Neural cell (in vitro differentiated cells): ENCODE measurements at regions not wholly inside any gene's neighbourhood (a gene's known extent, or its start where the extent isn't known, plus 50 kb on each side); places are given as distances from the start of the nearest gene placed in this dataset.
"Not testable (repeated sequence)": the region's sequence is repeated elsewhere in the genome, so short reads cannot be mapped to it uniquely, and the experiment has no call there.

Experiments used
- H2AFZ ChIP-seq: fragments of 200-600, 300-800 bp; sonication (generic), shearing (Covaris generic); 2 replicates; pipeline ENCODE4 v1.6.0; 2014; ENCODE audit warnings: low read depth, mild to moderate bottlenecking, antibody characterized with exemption, low read length, moderate library complexity
- H3F3A ChIP-seq: fragments of 200-600 bp; shearing (Covaris generic); 2 replicates; pipeline ENCODE4 v1.6.1; 2016; ENCODE audit warnings: mild to moderate bottlenecking, moderate library complexity, mixed read lengths, antibody characterized with exemption, low read length; ENCODE audit not compliant: insufficient read depth, poor library complexity, severe bottlenecking
- H3K27ac ChIP-seq: fragments of 200-600, 300-800 bp; sonication (generic), shearing (Covaris generic); 2 replicates; pipeline ENCODE4 v1.5.1; 2014; ENCODE audit warnings: mild to moderate bottlenecking, low read length, moderate library complexity
- H3K27me3 ChIP-seq: fragments of 300-800, 200-600 bp; sonication (generic), shearing (Covaris generic); 2 replicates; pipeline ENCODE4 v1.6.0; 2014; ENCODE audit warnings: mild to moderate bottlenecking, low read depth, low read length, moderate library complexity; ENCODE audit not compliant: insufficient read depth
- H3K36me3 ChIP-seq: fragments of 300-800, 200-600 bp; sonication (generic), shearing (Covaris generic); 2 replicates; pipeline ENCODE4 v1.5.1; 2014; ENCODE audit warnings: mild to moderate bottlenecking, antibody characterized with exemption, low read length, moderate library complexity; ENCODE audit not compliant: insufficient read depth
- H3K4me2 ChIP-seq: fragments of 300-800, 200-600 bp; sonication (generic), shearing (Covaris generic); 2 replicates; pipeline ENCODE4 v1.6.0; 2014; ENCODE audit warnings: mild to moderate bottlenecking, low read length
- H3K4me3 ChIP-seq: fragments of 300-800, 200-600 bp; sonication (generic), shearing (Covaris generic); 2 replicates; pipeline ENCODE4 v1.5.1; 2014; ENCODE audit warnings: mild to moderate bottlenecking, low read length, moderate library complexity
- H3K79me2 ChIP-seq: fragments of 200-600 bp; shearing (Covaris generic); replicated peaks from 2 replicates; pipeline ENCODE4 v1.6.0; 2014; ENCODE audit warnings: mild to moderate bottlenecking, low read length, moderate library complexity; ENCODE audit not compliant: insufficient read depth
- H3K9ac ChIP-seq: fragments of 300-800, 200-600 bp; sonication (generic), shearing (Covaris generic); 2 replicates; pipeline ENCODE4 v1.6.1; 2016; ENCODE audit warnings: mild to moderate bottlenecking, low read length, mixed read lengths
- H3K9me2 ChIP-seq: fragments of 200-600 bp; shearing (Covaris generic); 2 replicates; pipeline ENCODE4 v1.6.1; 2016; ENCODE audit warnings: mild to moderate bottlenecking, low read length, mixed read lengths; ENCODE audit not compliant: insufficient read depth
- H3K9me3 ChIP-seq: fragments of 200-600, 300-800 bp; sonication (generic), shearing (Covaris generic); 2 replicates; pipeline ENCODE4 v1.6.1; 2016; ENCODE audit warnings: mild to moderate bottlenecking, mixed run types, low read length, moderate library complexity, mixed read lengths
- H4K20me1 ChIP-seq: fragments of 200-600 bp; shearing (Covaris generic); 2 replicates; pipeline ENCODE4 v1.6.1; 2016; ENCODE audit warnings: mild to moderate bottlenecking, mixed run types; ENCODE audit not compliant: insufficient read depth
- EP300 ChIP-seq: fragments of 450-650 bp; conservative IDR thresholded peaks from 2 replicates; pipeline ENCODE4 v1.6.1; 2014; ENCODE audit warnings: antibody characterized with exemption, mild to moderate bottlenecking, moderate library complexity; ENCODE audit not compliant: poor library complexity, severe bottlenecking
- EZH2 ChIP-seq: fragments of 200-600, 300-800 bp; shearing (Covaris generic), sonication (generic); IDR thresholded peaks from 2 replicates; pipeline ENCODE4 v1.6.1; 2014; ENCODE audit warnings: antibody characterized with exemption, low read length, borderline replicate concordance, mild to moderate bottlenecking; ENCODE audit not compliant: insufficient read depth, poor library complexity, severe bottlenecking
- MXI1 ChIP-seq: fragments of 450-650 bp; conservative IDR thresholded peaks from 2 replicates; pipeline ENCODE4 v1.6.1; 2014; ENCODE audit warnings: antibody characterized with exemption, mild to moderate bottlenecking; ENCODE audit not compliant: poor library complexity, severe bottlenecking
- POLR2AphosphoS5 ChIP-seq: IDR thresholded peaks from 2 replicates; pipeline ENCODE4 v1.6.1; 2012
- RAD21 ChIP-seq: fragments of 450-650 bp; conservative IDR thresholded peaks from 2 replicates; pipeline ENCODE4 v1.6.1; 2014; ENCODE audit warnings: antibody characterized with exemption, mild to moderate bottlenecking, moderate library complexity
- REST ChIP-seq: IDR thresholded peaks from 2 replicates; pipeline ENCODE4 v1.6.1; 2012; ENCODE audit warnings: borderline replicate concordance
- SMC3 ChIP-seq: fragments of 450-650 bp; conservative IDR thresholded peaks from 2 replicates; pipeline ENCODE4 v1.6.1; 2014; ENCODE audit warnings: antibody characterized with exemption, mild to moderate bottlenecking, moderate library complexity; ENCODE audit not compliant: poor library complexity
- TAF1 ChIP-seq: IDR thresholded peaks from 2 replicates; pipeline ENCODE4 v1.6.1; 2012; ENCODE audit warnings: low read depth
- TF ChIP-seq, protein P1 (sequence below): fragments of 450-650 bp; IDR thresholded peaks from 2 replicates; pipeline ENCODE4 v1.5.1; 2014; ENCODE audit warnings: antibody characterized with exemption, mild to moderate bottlenecking, moderate library complexity; ENCODE audit not compliant: poor library complexity, severe bottlenecking

GRCh38 chr2:126275098-126275497 lies 380.9 kb upstream of the GYPC start:
- TF ChIP-seq TAF1 (no peak), REST (no peak), EZH2 (no peak), RAD21 (no peak), SMC3 (no peak), EP300 (no peak), POLR2AphosphoS5 (no peak), MXI1 (no peak)
- TF ChIP-seq, protein P1, sequence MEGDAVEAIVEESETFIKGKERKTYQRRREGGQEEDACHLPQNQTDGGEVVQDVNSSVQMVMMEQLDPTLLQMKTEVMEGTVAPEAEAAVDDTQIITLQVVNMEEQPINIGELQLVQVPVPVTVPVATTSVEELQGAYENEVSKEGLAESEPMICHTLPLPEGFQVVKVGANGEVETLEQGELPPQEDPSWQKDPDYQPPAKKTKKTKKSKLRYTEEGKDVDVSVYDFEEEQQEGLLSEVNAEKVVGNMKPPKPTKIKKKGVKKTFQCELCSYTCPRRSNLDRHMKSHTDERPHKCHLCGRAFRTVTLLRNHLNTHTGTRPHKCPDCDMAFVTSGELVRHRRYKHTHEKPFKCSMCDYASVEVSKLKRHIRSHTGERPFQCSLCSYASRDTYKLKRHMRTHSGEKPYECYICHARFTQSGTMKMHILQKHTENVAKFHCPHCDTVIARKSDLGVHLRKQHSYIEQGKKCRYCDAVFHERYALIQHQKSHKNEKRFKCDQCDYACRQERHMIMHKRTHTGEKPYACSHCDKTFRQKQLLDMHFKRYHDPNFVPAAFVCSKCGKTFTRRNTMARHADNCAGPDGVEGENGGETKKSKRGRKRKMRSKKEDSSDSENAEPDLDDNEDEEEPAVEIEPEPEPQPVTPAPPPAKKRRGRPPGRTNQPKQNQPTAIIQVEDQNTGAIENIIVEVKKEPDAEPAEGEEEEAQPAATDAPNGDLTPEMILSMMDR = no peak
- no peaks in the 10 kb centered on the region for H3F3A ChIP-seq
- H3K9me3 ChIP-seq = no peaks in the 10 kb centered on the region
- no peaks in the 10 kb centered on the region for H3K79me2 ChIP-seq
- H3K9me2 ChIP-seq = no peaks in the 10 kb centered on the region
- no peaks in the 10 kb centered on the region for H3K36me3 ChIP-seq
- no peak overlapping the region for H3K9ac ChIP-seq
- no peaks in the 10 kb centered on the region for H4K20me1 ChIP-seq
- no peak overlapping the region for H3K27ac ChIP-seq
- no peak overlapping the region for H3K4me2 ChIP-seq
- H3K27me3 ChIP-seq = no peaks in the 10 kb centered on the region
- H3K4me3 ChIP-seq = no peak overlapping the region
- no peak overlapping the region for H2AFZ ChIP-seq

GRCh38 chr2:126276268-126276667 lies 379.7 kb upstream of the GYPC start:
- H3K9me3 ChIP-seq, H3K27ac ChIP-seq, H3K4me3 ChIP-seq, H4K20me1 ChIP-seq, H2AFZ ChIP-seq, H3K4me2 ChIP-seq, H3K36me3 ChIP-seq, H3F3A ChIP-seq, H3K27me3 ChIP-seq, H3K9ac ChIP-seq, H3K79me2 ChIP-seq, H3K9me2 ChIP-seq: not testable (repeated sequence)

- H3K9me3 ChIP-seq = no peaks in the 10 kb centered on the region
- H2AFZ ChIP-seq = no peak overlapping the region
- no peaks in the 10 kb centered on the region for H3F3A ChIP-seq
- TF ChIP-seq EP300 = no peak
- no peak for TF ChIP-seq TAF1
- no peak for TF ChIP-seq MXI1
- no peak for TF ChIP-seq REST
- TF ChIP-seq POLR2AphosphoS5 = no peak
- no peak for TF ChIP-seq EZH2
- TF ChIP-seq, protein P1 = no peak
- no peak for TF ChIP-seq RAD21
- TF ChIP-seq SMC3 = no peak
- no peak overlapping the region for H3K4me2 ChIP-seq
- no peak overlapping the region for H3K4me3 ChIP-seq
- no peak overlapping the region for H3K27ac ChIP-seq
- no peak overlapping the region for H3K9ac ChIP-seq
- H4K20me1 ChIP-seq = no peaks in the 10 kb centered on the region
- no peaks in the 10 kb centered on the region for H3K36me3 ChIP-seq
- no peaks in the 10 kb centered on the region for H3K79me2 ChIP-seq
- H3K27me3 ChIP-seq = no peaks in the 10 kb centered on the region
- H3K9me2 ChIP-seq = no peaks in the 10 kb centered on the region
These were observed 367.6 kb upstream of the GYPC start for GRCh38 chr2:126288362-126288761.
